HCT116 (cell line): ENCODE measurements at regions not wholly inside any gene's neighbourhood (a gene's known extent, or its start where the extent isn't known, plus 50 kb on each side); places are given as distances from the start of the nearest gene placed in this dataset.

ENCODE experiments used
- ATAC-seq: fragments of 200-7000 bp; cut with Tn5 transposase; 2 replicates; pipeline ENCODE4 v1.9.1; 2020; ENCODE audit warnings: mild to moderate bottlenecking, moderate library complexity
- BruUV-seq: library from RNA; stranded (reverse); fragments of 400-500 nt; replicated peaks from 2 replicates; lab custom pipeline; 2021; lab: Mats Ljungman, UMichigan
- CTCF ChIA-PET: fragments of 300-600 bp; sonication (Branson Sonifier 250); formaldehyde crosslinking; loops from one replicate; lab custom pipeline; 2021; ENCODE audit warnings: antibody characterized with exemption; lab: Charles Lee
- POLR2A ChIA-PET: fragments of 300-600, 350-600 bp; sonication (Branson Sonifier 250); formaldehyde crosslinking; loops from one replicate; lab custom pipeline; 2021; ENCODE audit warnings: antibody characterized with exemption; lab: Charles Lee
- RAD21 ChIA-PET, 2 experiments: fragments of 300-600 bp; sonication (Branson Sonifier 250); formaldehyde crosslinking; loops; one replicate each; lab custom pipeline; 2023; ENCODE audit warnings: low total read pairs in 2 of 2; ENCODE audit not compliant: uncharacterized antibody in 2 of 2, unreplicated experiment in 2 of 2, low non-redundant PET in 1 of 2; lab: Charles Lee
- DNase-seq: peaks from one replicate; pipeline ENCODE4 v3.0.0-alpha.2; 2010; ENCODE audit warnings: low read depth, low spot score
- H2AFZ ChIP-seq: fragments of 200-600 bp; shearing (Covaris generic), sonication (generic); 2 replicates; pipeline ENCODE4 v1.6.1; 2017; ENCODE audit warnings: low read depth, mixed run types, mixed read lengths, antibody characterized with exemption, low read length; ENCODE audit not compliant: poor library complexity, severe bottlenecking
- H3K27ac ChIP-seq: 2 replicates; pipeline ENCODE4 v1.5.1; 2012; ENCODE audit warnings: low read depth, low read length
- H3K27me3 ChIP-seq: fragments of 200-600 bp; sonication (generic); 2 replicates; pipeline ENCODE4 v1.6.1; 2016; ENCODE audit warnings: mixed run types, low read length, mixed read lengths; ENCODE audit not compliant: insufficient read depth
- H3K36me3 ChIP-seq, 2 experiments: fragments of 200-500 bp in 1 of 2; fragments of 200-600 bp in 1 of 2; sonication (Bioruptor generic) in 1 of 2; sonication (generic) in 1 of 2; 2 replicates each; pipeline versions ENCODE4 v1.5.1 to v1.6.1; 2014 to 2016; ENCODE audit warnings: low read length in 2 of 2, inconsistent platforms in 1 of 2, mixed read lengths in 1 of 2, mixed run types in 1 of 2; ENCODE audit not compliant: insufficient read depth in 2 of 2, control insufficient read depth in 1 of 2
- H3K4me1 ChIP-seq, 2 experiments: fragments of 200-600 bp in 1 of 2; sonication (generic) in 1 of 2; 2 replicates each; pipeline versions ENCODE4 v1.5.1 to v1.6.1; 2012 to 2017; ENCODE audit warnings: low read length in 2 of 2, inconsistent platforms in 1 of 2, mild to moderate bottlenecking in 1 of 2, mixed read lengths in 1 of 2, mixed run types in 1 of 2, moderate library complexity in 1 of 2; ENCODE audit not compliant: insufficient read depth in 2 of 2, control insufficient read depth in 1 of 2
- H3K4me2 ChIP-seq: fragments of 200-600 bp; sonication (generic); 2 replicates; pipeline ENCODE4 v1.6.1; 2017; ENCODE audit warnings: mixed run types, low read length, mixed read lengths
- H3K4me3 ChIP-seq, 2 experiments: fragments of 200-600 bp in 1 of 2; sonication (generic) in 1 of 2; replicated peaks in 1 of 2; 2 replicates each; pipeline ENCODE4 v1.5.1; 2011 to 2016; ENCODE audit warnings: low read length in 2 of 2, control low read depth in 1 of 2, low read depth in 1 of 2, mild to moderate bottlenecking in 1 of 2, mixed read lengths in 1 of 2, mixed run types in 1 of 2
- H3K79me2 ChIP-seq: fragments of 200-600 bp; sonication (generic); 2 replicates; pipeline ENCODE4 v1.6.1; 2017; ENCODE audit warnings: mild to moderate bottlenecking, mixed run types, low read length, moderate library complexity, mixed read lengths; ENCODE audit not compliant: insufficient read depth
- H3K9ac ChIP-seq: fragments of 200-600 bp; sonication (generic); 2 replicates; pipeline ENCODE4 v1.6.1; 2016; ENCODE audit warnings: low read length, mixed read lengths
- H3K9me2 ChIP-seq: fragments of 200-600 bp; sonication (generic), shearing (Covaris generic); 2 replicates; pipeline ENCODE4 v1.6.1; 2017; ENCODE audit warnings: mixed run types, mild to moderate bottlenecking, moderate library complexity; ENCODE audit not compliant: insufficient read depth
- H3K9me3 ChIP-seq, 2 experiments: fragments of 200-500 bp in 1 of 2; fragments of 200-600 bp in 1 of 2; sonication (Bioruptor generic) in 1 of 2; sonication (generic) in 1 of 2; 2 replicates each; pipeline ENCODE4 v1.6.1; 2014 to 2017; ENCODE audit warnings: low read length in 2 of 2, mixed read lengths in 2 of 2, inconsistent platforms in 1 of 2, low read depth in 1 of 2, mild to moderate bottlenecking in 1 of 2, mixed run types in 1 of 2, moderate library complexity in 1 of 2; ENCODE audit not compliant: control insufficient read depth in 1 of 2, insufficient read depth in 1 of 2
- H4K20me1 ChIP-seq: fragments of 200-600 bp; sonication (generic), shearing (Covaris generic); 2 replicates; pipeline ENCODE4 v1.6.1; 2017; ENCODE audit warnings: mixed run types, mild to moderate bottlenecking, moderate library complexity; ENCODE audit not compliant: insufficient read depth
- POLR2AphosphoS5 ChIP-seq: IDR thresholded peaks from 2 replicates; pipeline ENCODE4 v1.6.1; 2011; ENCODE audit warnings: mild to moderate bottlenecking, low read depth, low read length, moderate library complexity
- TCF7L2 ChIP-seq: IDR thresholded peaks from 2 replicates; pipeline ENCODE4 v1.7.0; 2011; ENCODE audit warnings: borderline replicate concordance, inconsistent platforms; ENCODE audit not compliant: insufficient read depth, insufficient read length; ENCODE audit errors: extremely low read depth
- YY1 ChIP-seq: IDR thresholded peaks from 2 replicates; pipeline ENCODE4 v1.6.1; 2011; ENCODE audit warnings: low read length, low read depth, moderate library complexity, mild to moderate bottlenecking; ENCODE audit not compliant: insufficient replicate concordance; ENCODE audit errors: extremely low read depth
- intact Hi-C: fragments of 100-400 bp; cut with micrococcal nuclease; formaldehyde crosslinking; loops from 2 replicates; pipeline ENCODE4 v1.10.0; 2022

DNA sequence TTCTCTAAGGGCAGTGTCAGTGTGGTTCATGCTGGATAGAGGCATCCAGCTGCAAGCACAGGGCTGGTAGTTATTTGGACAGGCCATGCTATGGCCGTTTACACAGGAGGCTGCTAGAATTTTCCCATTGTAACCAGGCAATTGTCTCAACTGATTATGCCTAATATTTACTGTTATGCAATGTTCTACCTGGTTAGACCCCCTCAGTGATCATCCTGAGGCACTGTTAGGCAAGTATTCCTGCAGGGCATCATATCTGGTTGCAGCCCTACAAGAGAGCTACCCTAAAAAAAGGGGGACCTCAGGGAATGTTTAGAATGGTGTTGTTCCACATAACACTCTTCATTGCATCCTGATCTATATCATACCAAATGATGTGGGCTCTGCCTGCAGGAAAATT, 1124.6 kb downstream of the JRKL start:
- Histone ChIP-seq H3K9ac (no peak overlapping the region), H3K27me3 (no peaks in the 10 kb centered on the region), H3K9me2 (no peaks in the 10 kb centered on the region)

DNA sequence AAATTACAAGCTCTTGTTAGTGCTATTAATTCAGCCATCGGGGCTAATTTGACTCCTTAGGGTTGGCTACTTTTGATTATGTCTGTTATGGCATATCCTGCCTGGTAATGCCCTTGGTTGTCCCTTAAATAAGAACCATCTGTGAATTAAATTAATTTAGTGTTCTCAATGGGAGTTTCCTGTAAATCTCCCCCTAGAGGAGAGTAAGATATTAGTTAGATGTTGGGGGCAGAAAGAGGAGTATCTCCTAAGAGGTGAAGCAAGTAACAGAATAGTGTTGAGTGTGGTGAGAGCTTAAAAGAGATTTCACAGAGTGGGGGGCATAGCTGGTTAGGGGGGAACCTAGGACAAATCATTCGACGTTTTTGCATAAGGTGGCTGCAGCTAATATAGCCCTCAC, 1126.9 kb downstream of the JRKL start:
- intact Hi-C loops = no loop called here
- ChIA-PET POLR2A (no interaction called here), CTCF (no interaction called here), RAD21 (no interaction called here)
- H3K9ac ChIP-seq = no peak overlapping the region
- H3K9me3 ChIP-seq = peaks cover 0 to 4% of the 10 kb centered on the region in 2 experiments; a peak in 2 of 4 replicates
- no peaks in the 10 kb centered on the region for H3K79me2 ChIP-seq
- DNase-seq = no peak
- H3K4me3 ChIP-seq = no peak overlapping the region
- no peaks in the 10 kb centered on the region for H3K27me3 ChIP-seq
- H3K9me2 ChIP-seq = no peaks in the 10 kb centered on the region
- H4K20me1 ChIP-seq = no peaks in the 10 kb centered on the region
- no peak overlapping the region for H3K4me2 ChIP-seq
- TF ChIP-seq POLR2AphosphoS5 (no peak), TCF7L2 (no peak)
- H3K27ac ChIP-seq = no peak overlapping the region
- H3K4me1 ChIP-seq = no peaks in the 10 kb centered on the region
- no peak for ATAC-seq
- no peaks in the 10 kb centered on the region for H3K36me3 ChIP-seq
- H2AFZ ChIP-seq = no peak overlapping the region
- no TSS peak for BruUV-seq

More for the DNA sequence above, 1124.6 kb downstream of the JRKL start:
- no peak for TF ChIP-seq YY1
- CTCF ChIA-PET = no interaction called here
- Histone ChIP-seq H3K27ac (no peak overlapping the region), H3K79me2 (no peaks in the 10 kb centered on the region), H2AFZ (no peak overlapping the region), H4K20me1 (no peaks in the 10 kb centered on the region), H3K4me1 (no peaks in the 10 kb centered on the region), H3K4me2 (no peak overlapping the region), H3K9me3 (peaks cover 0 to 11% of the 10 kb centered on the region in 2 experiments; a peak in 2 of 4 replicates), H3K36me3 (no peaks in the 10 kb centered on the region), H3K4me3 (no peak overlapping the region)
- no peak for ATAC-seq
- RAD21 ChIA-PET = no interaction called here
- no peak for DNase-seq
- BruUV-seq = no TSS peak
- POLR2A ChIA-PET = no interaction called here
- intact Hi-C loops = no loop called here
